ENCODE measurements at regions not wholly inside any gene's neighbourhood (a gene's known extent, or its start where the extent isn't known, plus 50 kb on each side); places are given as distances from the start of the nearest gene placed in this dataset.

DNA sequence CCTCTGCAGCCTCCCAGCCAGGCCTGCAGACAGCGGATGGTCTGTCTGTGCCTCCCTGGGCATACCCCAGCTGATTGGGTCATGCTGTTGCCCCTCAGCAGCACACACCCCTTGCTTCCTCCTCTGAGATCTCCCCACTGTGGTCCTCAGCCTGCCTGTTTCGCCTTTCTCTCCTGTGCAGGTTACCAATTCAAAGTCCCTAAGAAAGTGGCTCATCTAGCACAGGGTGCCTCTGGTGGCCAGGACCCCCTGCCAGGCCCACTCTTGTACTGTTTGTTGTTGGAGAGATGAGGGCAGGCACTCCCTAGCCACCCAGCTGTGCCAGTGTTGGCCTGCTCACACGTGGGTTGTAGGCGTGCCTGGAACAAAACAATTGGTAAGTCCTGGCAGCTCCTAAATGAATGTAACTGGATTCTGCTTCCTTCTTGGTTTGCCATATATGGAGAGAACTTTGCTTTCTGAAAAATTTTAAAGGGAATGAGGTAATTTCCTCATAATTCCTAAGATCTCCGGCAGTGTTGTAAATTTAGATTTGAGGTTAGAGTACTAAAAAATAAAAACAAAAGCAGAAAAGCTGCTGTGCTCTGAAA lies 213.2 kb upstream of the IL12A start:
- DNase-seq, result peak; percentile 79

GRCh38 chr3:159776779-159777178 lies 211.9 kb upstream of the IL12A start:
- DNase-seq, result no peak

GRCh38 chr3:159779883-159780282 lies 208.8 kb upstream of the IL12A start:
- no peak for DNase-seq

DNA sequence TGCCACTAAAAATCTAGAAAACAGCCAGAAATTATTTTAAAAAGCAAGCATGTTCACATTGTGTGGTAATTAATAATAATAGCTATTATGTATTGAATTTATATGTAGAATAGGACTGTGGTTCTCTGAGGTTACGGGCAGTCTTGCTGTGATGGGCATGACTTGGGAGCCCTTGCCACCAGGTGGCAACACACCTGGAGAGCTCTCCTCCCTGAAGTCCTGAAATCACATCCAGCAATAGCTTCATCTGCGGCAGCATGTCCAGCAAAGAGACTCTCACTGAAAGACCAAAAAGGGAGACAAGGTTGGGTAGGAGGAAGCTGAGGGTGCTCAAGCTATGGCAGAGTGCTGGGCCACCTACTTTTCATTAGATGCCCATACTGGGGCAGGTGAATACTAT lies 206.8 kb upstream of the IL12A start:
- no peak for DNase-seq

- no peak for DNase-seq
Observed at GRCh38 chr3:159782724-159783421, 205.8 kb upstream of the IL12A start.

- DNase-seq, result no peak
Observed at GRCh38 chr3:159783780-159784742, 204.6 kb upstream of the IL12A start.

- DNase-seq, result no peak
Observed at GRCh38 chr3:159785273-159785708, 203.3 kb upstream of the IL12A start.

GRCh38 chr3:159786489-159787177 lies 202.0 kb upstream of the IL12A start:
- DNase-seq, result no peak

- DNase-seq, result no peak
Observed at GRCh38 chr3:159787178-159787574, 201.5 kb upstream of the IL12A start.

DNA sequence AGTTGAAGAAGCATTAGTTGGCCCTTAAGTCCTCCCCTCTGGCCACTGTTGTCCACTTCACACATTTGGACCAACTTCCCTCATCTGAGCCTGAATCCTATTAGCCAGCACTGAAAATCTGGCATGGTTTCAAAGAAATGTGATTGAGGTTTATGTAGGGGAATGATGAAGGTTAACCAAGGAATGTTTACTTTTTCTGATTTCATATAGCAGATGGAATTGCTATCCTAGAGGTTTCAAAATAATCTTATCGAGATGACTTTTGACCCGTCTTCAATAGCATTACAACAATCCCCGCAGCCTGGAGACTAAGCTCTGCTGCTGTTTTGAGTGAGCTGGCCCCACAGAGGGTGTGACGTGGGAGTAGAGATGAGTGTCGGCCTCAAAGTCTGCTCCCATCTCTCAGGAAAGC lies 200.8 kb upstream of the IL12A start:
- no peak for DNase-seq

DNA sequence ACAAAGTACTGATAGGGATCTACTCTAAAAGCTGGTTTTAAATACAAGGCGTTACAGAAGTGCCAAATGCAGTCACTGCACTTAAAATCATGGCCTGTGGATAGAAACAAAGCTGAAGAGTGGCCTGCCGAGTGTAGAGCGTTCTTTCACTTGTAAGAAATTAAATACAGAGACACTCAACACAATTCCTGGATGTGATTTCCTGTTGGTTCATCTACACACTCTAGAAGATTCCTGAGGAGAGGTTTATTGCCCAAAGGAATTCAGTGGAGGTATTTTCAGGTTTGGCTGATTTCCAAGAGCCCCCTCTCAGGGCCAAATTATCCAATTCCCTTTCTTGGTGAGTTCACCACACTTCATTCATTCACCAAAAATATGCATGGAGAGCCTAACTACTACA lies 200.3 kb upstream of the IL12A start:
- no peak for DNase-seq

GRCh38 chr3:159789017-159789416 lies 199.6 kb upstream of the IL12A start:
- no peak for DNase-seq

DNA sequence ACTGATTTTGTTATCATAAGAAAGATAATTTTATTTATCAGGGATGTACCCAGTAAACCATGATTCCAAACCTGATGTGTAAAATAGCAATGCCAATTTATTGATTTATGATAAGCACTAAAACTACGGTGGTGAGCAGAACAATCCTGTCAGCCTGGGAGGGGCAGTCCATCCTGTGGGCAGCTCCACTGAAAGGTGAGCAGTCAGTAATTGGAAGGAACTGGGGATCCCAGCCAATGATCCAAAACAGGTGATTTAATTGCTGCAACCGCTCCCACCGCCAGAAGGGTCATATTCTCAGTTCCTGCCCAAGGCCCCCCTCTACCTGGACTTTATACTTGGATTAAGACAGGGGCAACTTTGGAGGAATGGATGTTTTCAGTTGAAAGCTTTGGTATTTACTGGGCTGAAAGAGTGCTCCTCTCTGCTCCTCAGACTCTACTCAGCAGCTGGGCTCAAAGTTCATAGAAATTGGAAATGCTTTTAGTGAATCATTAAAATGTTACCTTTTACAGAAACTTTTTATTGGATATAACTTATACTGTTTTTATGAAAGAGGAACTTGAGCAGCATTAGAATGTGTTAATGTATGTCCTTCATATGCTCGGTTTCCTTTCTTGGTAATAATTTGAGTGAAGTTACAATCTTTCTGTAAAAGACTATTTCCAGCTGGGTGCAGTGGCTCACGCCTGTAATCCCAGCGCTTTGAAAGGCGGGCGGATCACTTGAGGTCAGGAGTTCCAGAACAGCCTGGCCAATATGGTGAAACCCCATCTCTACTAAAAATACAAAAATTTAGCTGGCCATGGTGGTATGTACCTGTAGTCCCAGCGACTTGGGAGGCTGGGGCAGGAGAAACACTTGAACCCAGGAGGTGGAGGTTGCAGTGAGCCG lies 198.6 kb upstream of the IL12A start:
- DNase-seq, result no peak

GRCh38 chr3:159791336-159791735 lies 197.3 kb upstream of the IL12A start:
- DNase-seq, result no peak

GRCh38 chr3:159792070-159792469 lies 196.6 kb upstream of the IL12A start:
- peak; percentile 77 for DNase-seq

DNA sequence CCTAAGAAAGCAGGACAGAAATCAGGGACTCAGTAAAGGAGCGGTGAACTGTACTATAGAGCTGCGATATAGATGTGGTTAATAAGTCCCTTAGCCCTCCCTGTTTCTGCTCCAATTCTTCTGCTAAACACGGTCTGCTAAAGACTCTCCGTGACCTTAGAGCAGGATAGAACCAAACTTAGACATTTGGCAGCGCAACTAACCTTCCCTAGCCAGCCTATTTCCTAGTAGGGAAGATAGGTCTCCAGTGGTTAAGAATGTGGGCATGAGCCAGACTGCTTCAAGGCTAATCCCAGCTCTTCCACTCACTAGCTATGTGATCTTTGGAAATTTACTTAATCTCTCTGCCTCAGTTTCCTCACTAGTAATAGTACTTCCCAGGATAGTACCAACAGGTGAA lies 193.6 kb upstream of the IL12A start:
- no peak for DNase-seq

GRCh38 chr3:159795681-159796175 lies 192.9 kb upstream of the IL12A start:
- DNase-seq, result no peak

GRCh38 chr3:159796226-159796625 lies 192.4 kb upstream of the IL12A start:
- no peak for DNase-seq

GRCh38 chr3:159796744-159797143 lies 191.9 kb upstream of the IL12A start:
- no peak for DNase-seq

- DNase-seq, result no peak
Observed at GRCh38 chr3:159797771-159798170, 190.9 kb upstream of the IL12A start.

DNA sequence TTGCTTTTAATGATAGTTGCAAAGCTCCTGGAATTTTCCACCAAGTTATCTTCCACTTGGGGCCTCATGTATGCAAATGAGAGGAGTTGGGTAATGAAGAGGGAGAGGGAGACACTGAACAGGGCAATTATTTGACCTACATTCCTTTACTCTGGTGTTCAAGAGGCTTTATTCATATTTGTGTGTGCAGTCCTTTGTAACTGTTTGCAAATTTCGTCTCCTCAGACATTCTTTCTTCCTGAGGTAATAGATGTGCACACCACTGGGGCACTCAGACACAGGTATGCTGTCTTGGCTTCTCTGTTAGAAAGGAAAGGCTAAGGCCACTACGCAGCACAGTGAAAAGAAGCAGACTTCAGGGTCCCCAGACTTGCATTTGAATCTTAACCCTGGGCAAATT lies 189.7 kb upstream of the IL12A start:
- DNase-seq, result no peak

Data from midbrain (tissue), 1 donor.